PFSK-1 (cell line): ENCODE measurements at regions not wholly inside any gene's neighbourhood (a gene's known extent, or its start where the extent isn't known, plus 50 kb on each side); places are given as distances from the start of the nearest gene placed in this dataset.

Experiments used
- FOXP2 ChIP-seq: optimal IDR thresholded peaks from 2 replicates; pipeline ENCODE3; 2011; ENCODE audit warnings: borderline replicate concordance, control low read depth, inconsistent platforms; ENCODE audit not compliant: insufficient read depth; ENCODE audit errors: extremely low read length, extremely low read depth
- POLR2AphosphoS5 ChIP-seq: IDR thresholded peaks from 2 replicates; pipeline ENCODE4 v1.6.1; 2012; ENCODE audit warnings: low read depth, mild to moderate bottlenecking, control low read depth, low read length, moderate library complexity
- REST ChIP-seq, 2 experiments: IDR thresholded peaks; 2 replicates each; pipeline versions ENCODE4 v1.6.1 to v1.8.0; 2011 to 2012; ENCODE audit warnings: low read depth in 2 of 2, low read length in 2 of 2, control low read depth in 1 of 2, inconsistent platforms in 1 of 2, mild to moderate bottlenecking in 1 of 2, moderate library complexity in 1 of 2; ENCODE audit not compliant: insufficient read depth in 1 of 2
- SIN3A ChIP-seq: IDR thresholded peaks from 2 replicates; pipeline ENCODE4 v1.6.1; 2012; ENCODE audit warnings: mild to moderate bottlenecking, low read length, moderate library complexity, borderline replicate concordance; ENCODE audit not compliant: insufficient read depth
- TAF1 ChIP-seq: IDR thresholded peaks from 2 replicates; pipeline ENCODE4 v1.6.1; 2012; ENCODE audit warnings: low read length, control low read depth, borderline replicate concordance; ENCODE audit not compliant: insufficient read depth

DNA sequence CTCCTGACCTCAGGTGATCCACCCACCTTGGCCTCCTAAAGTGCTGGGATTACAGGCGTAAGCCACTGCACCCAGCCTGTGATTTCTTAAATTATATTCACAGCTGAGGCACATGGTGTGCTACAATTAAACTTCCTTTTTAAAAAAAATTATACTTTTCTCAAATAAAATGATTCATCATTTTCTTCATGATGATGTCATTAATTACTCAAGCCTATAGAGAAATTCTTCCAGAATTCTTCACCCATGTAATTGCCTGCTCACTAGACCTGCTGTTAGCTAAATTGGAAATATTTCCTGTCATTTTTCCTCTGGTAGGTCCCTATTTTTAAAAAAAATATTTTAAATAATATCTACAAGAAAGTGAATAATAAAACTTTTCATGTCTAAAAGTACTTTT lies 440.0 kb upstream of the ANO3 start:
- no peak for TF ChIP-seq SIN3A
- no peak for TF ChIP-seq POLR2AphosphoS5
- no peak for TF ChIP-seq REST (IDR thresholded peaks at IDR 0.05; ENCODE audit: insufficient read depth in 1 of 2, low read depth in 2 of 2, low read length in 2 of 2)
- TF ChIP-seq FOXP2 = no peak
- TF ChIP-seq TAF1 = no peak

DNA sequence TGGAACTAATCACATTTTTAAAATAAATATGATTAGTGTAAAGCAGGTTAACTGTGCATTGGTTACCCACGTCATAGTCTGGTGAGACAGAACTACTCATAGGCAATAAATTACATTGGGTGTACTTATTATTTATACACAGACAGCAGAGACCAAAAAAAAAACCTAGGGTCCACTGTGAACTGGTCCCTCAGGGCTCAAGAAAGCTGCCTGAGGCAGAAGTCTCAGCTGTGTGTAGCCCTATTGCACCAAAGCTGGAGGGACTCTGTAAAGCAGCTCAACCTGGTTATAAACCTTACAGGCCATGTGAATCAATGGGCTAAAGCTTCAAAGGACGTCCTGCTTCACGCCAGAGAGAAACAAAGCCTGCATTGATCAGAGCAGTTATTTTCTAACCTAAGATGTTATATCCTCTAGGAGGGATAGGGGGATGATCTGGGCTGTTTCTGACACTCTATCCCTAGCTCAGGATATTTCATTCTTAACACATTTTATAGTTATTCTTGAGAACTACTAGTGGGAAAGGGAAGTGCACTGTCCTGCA lies 432.2 kb upstream of the ANO3 start:
- TF ChIP-seq POLR2AphosphoS5 (no peak), TAF1 (no peak), FOXP2 (no peak), SIN3A (no peak), REST (IDR thresholded peaks at IDR 0.05; ENCODE audit: insufficient read depth in 1 of 2, low read depth in 2 of 2, low read length in 2 of 2) (no peak)

GRCh38 chr11:25900814-25901213 lies 431.1 kb upstream of the ANO3 start:
- TF ChIP-seq REST (IDR thresholded peaks at IDR 0.05; ENCODE audit: insufficient read depth in 1 of 2, low read depth in 2 of 2, low read length in 2 of 2) = no peak
- TF ChIP-seq TAF1 = no peak
- no peak for TF ChIP-seq SIN3A
- TF ChIP-seq FOXP2 = no peak
- no peak for TF ChIP-seq POLR2AphosphoS5

- TF ChIP-seq SIN3A (no peak), FOXP2 (no peak), TAF1 (no peak), REST (IDR thresholded peaks at IDR 0.05; ENCODE audit: insufficient read depth in 1 of 2, low read depth in 2 of 2, low read length in 2 of 2) (no peak), POLR2AphosphoS5 (no peak)
Observed at GRCh38 chr11:25901415-25901814, 430.5 kb upstream of the ANO3 start.

DNA sequence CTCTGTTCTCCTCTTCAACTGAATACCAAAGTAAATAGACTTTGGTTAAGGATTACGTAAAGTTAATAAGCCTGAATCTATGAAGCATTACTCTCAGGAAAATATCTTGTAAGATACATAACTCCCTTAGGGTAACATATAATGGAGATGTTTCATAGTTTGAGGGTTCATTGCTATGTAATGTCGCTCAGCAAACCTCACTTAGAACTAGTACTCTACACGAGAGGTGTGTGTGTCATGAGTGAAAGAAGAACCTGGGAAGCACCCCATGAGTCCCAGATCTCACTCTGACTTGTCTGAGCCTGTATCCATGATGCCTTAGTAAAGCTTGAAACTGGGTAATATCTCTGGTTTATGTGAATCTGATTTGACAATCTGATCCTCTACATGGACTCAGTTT lies 429.5 kb upstream of the ANO3 start:
- no peak for TF ChIP-seq POLR2AphosphoS5
- TF ChIP-seq SIN3A = no peak
- TF ChIP-seq REST (IDR thresholded peaks at IDR 0.05; ENCODE audit: insufficient read depth in 1 of 2, low read depth in 2 of 2, low read length in 2 of 2) = no peak
- TF ChIP-seq TAF1 = no peak
- no peak for TF ChIP-seq FOXP2
